Transverse colon (tissue), 4 donors: ENCODE measurements at regions not wholly inside any gene's neighbourhood (a gene's known extent, or its start where the extent isn't known, plus 50 kb on each side); places are given as distances from the start of the nearest gene placed in this dataset.
A peak's percentile ranks its signal among the peaks of the same experiment; 100 is the strongest.

Experiments
- DNase-seq: peaks from one replicate; pipeline ENCODE4 v3.0.0-alpha.2; 2019
- H3K27ac ChIP-seq, 4 donors: fragments of 200-600 bp; sonication (generic); 2 replicates each; pipeline ENCODE4 v1.5.1; 2016 to 2018; ENCODE audit warnings: inconsistent platforms in 4 of 4
- H3K27me3 ChIP-seq: fragments of 200-600 bp; sonication (generic); 2 replicates; pipeline ENCODE4 v1.5.1; 2017; ENCODE audit warnings: inconsistent platforms
- H3K36me3 ChIP-seq, 4 donors: fragments of 200-600 bp; sonication (generic); 2 replicates each; pipeline ENCODE4 v1.5.1; 2017 to 2019; ENCODE audit warnings: inconsistent platforms in 4 of 4
- H3K4me1 ChIP-seq, 4 donors: fragments of 200-600 bp; sonication (generic); 2 replicates each; pipeline ENCODE4 v1.5.1; 2017 to 2020; ENCODE audit warnings: inconsistent platforms in 4 of 4
- H3K4me3 ChIP-seq, 4 donors: fragments of 200-600 bp; sonication (generic); 1 replicate in 1 of 4; 2 replicates in 3 of 4; pipeline versions ENCODE4 v1.5.1 to v1.6.1; 2017 to 2019; ENCODE audit warnings: inconsistent platforms in 4 of 4
- H3K9me3 ChIP-seq, 2 donors: fragments of 200-600 bp; sonication (generic); 2 replicates each; pipeline ENCODE4 v1.5.1; 2017 to 2019; ENCODE audit warnings: inconsistent platforms in 2 of 2
- CTCF ChIP-seq, 5 experiments: fragments of 200-600 bp in 3 of 5; fragments of 450-650 bp in 2 of 5; sonication (generic) in 3 of 5; IDR thresholded peaks; 1 replicate in 2 of 5; 2 replicates in 3 of 5; pipeline ENCODE4 v1.5.1; 2016 to 2017; ENCODE audit warnings: antibody characterized with exemption in 5 of 5, inconsistent platforms in 3 of 5, mild to moderate bottlenecking in 2 of 5, moderate library complexity in 1 of 5
- EP300 ChIP-seq: sonication (generic); formaldehyde crosslinking; IDR thresholded peaks from one replicate; pipeline ENCODE4 v1.6.1; 2017; ENCODE audit warnings: antibody characterized with exemption, low read depth
- POLR2A ChIP-seq: fragments of 450-650 bp; IDR thresholded peaks from one replicate; pipeline ENCODE4 v1.6.1; 2016; ENCODE audit warnings: antibody characterized with exemption, mild to moderate bottlenecking, moderate library complexity
- POLR2AphosphoS5 ChIP-seq, 3 donors: sonication (generic); formaldehyde crosslinking; IDR thresholded peaks; one replicate each; pipeline ENCODE4 v1.6.1; 2016; ENCODE audit warnings: antibody characterized with exemption in 3 of 3
- WGBS, 2 donors: methylation state at CpG; one replicate each; pipeline ENCODE4 v1.1.5; 2018; ENCODE audit warnings: low coverage in 1 of 2; 5-methylcytosine and 5-hydroxymethylcytosine counted together
- in situ Hi-C, 4 donors: fragments of 200-750 bp; cut with MboI; loops; one replicate each; pipeline versions ENCODE4 v1.15.0 to v1.15.1; 2017; ENCODE audit warnings: low sequenced_read_pairs in 3 of 4, low pct_ligation_motif_present in 1 of 4, low pct_unique_long_range_greater_than_20kb in 1 of 4
- intact Hi-C: fragments of 100-400 bp; cut with DNase I; formaldehyde crosslinking; loops from one replicate; pipeline ENCODE4 v1.15.1; 2023; ENCODE audit warnings: low total_unique reads

- in situ Hi-C loops (loop anchor here in 1 of 4 donors (25.0 kb wide), 1 partner anchor 105 kb away; the partner anchor contains the start of gene ATF7IP), intact Hi-C loops (loop anchor here (5.0 kb wide), 1 partner anchor 110 kb away; the partner anchor contains the start of gene ATF7IP)
- Histone ChIP-seq H3K36me3 (no peaks in the 10 kb centered on the region), H3K27ac (peak overlapping the region; percentile 81 to 89 (median 86)), H3K4me3 (peak overlapping the region in 2 of 4 donors; percentile 2 to 13), H3K4me1 (peaks cover 22 to 56% (median 36%) of the 10 kb centered on the region in 4 donors), H3K9me3 (no peaks in the 10 kb centered on the region), H3K27me3 (no peaks in the 10 kb centered on the region)
- 10 to 23% methylated on average over 7 of the region's 7 CpGs for WGBS, 2 donors
- no peak for DNase-seq
- TF ChIP-seq EP300 = no peak
- TF ChIP-seq POLR2A = no peak
- peak in 1 of 3 donors; percentile 42 for TF ChIP-seq POLR2AphosphoS5 (IDR thresholded peaks at IDR 0.05)
- TF ChIP-seq CTCF (IDR thresholded peaks at IDR 0.05) = no peak
These were observed 108.2 kb upstream of the ATF7IP start for GRCh38 chr12:14257303-14257733.

- in situ Hi-C loops (loop anchor here in 1 of 4 donors (25.0 kb wide), 1 partner anchor 104 kb away; the partner anchor contains the start of gene ATF7IP), intact Hi-C loops (loop anchor here (5.0 kb wide), 1 partner anchor 109 kb away; the partner anchor contains the start of gene ATF7IP)
- 44 to 45% methylated on average over 8 to 13 of the region's 13 CpGs for WGBS, 2 donors
- Histone ChIP-seq H3K27me3 (no peaks in the 10 kb centered on the region), H3K36me3 (no peaks in the 10 kb centered on the region), H3K9me3 (no peaks in the 10 kb centered on the region), H3K4me3 (peak overlapping the region in 1 of 4 donors; percentile 13), H3K4me1 (peaks cover 22 to 56% (median 36%) of the 10 kb centered on the region in 4 donors), H3K27ac (peak overlapping the region; percentile 81 to 89 (median 86))
- no peak for TF ChIP-seq CTCF (IDR thresholded peaks at IDR 0.05)
- no peak for TF ChIP-seq POLR2A
- TF ChIP-seq EP300 = peak; percentile 70
- TF ChIP-seq POLR2AphosphoS5 (IDR thresholded peaks at IDR 0.05) = peak in 2 of 3 donors; percentile 42 to 55
- peak; percentile 94 for DNase-seq
These were observed 107.5 kb upstream of the ATF7IP start for GRCh38 chr12:14257734-14258574.

- intact Hi-C loops = loop anchor here (5.0 kb wide), 1 partner anchor 109 kb away; the partner anchor contains the start of gene ATF7IP
- in situ Hi-C loops = loop anchor here in 1 of 4 donors (25.0 kb wide), 1 partner anchor 104 kb away; the partner anchor contains the start of gene ATF7IP
- 40 to 76% methylated on average over 2 to 4 of the region's 4 CpGs for WGBS, 2 donors
These were observed 106.9 kb upstream of the ATF7IP start for GRCh38 chr12:14258575-14258940.

More at GRCh38 chr12:14258575-14258940, 106.9 kb upstream of the ATF7IP start:
- Histone ChIP-seq H3K27ac (peak overlapping the region; percentile 81 to 89 (median 86)), H3K4me1 (peaks cover 22 to 56% (median 36%) of the 10 kb centered on the region in 4 donors), H3K36me3 (no peaks in the 10 kb centered on the region), H3K9me3 (no peaks in the 10 kb centered on the region), H3K27me3 (no peaks in the 10 kb centered on the region), H3K4me3 (no peak overlapping the region)
- TF ChIP-seq EP300 = no peak
- TF ChIP-seq POLR2A = no peak
- TF ChIP-seq CTCF (IDR thresholded peaks at IDR 0.05) = no peak
- TF ChIP-seq POLR2AphosphoS5 (IDR thresholded peaks at IDR 0.05) = no peak
- DNase-seq = no peak
